ENCODE measurements at regions not wholly inside any gene's neighbourhood (a gene's known extent, or its start where the extent isn't known, plus 50 kb on each side); places are given as distances from the start of the nearest gene placed in this dataset.

GRCh38 chr2:164205347-164205746 is 415.9 kb downstream of the GRB14 start:
- H3K4me3 ChIP-seq (ENCODE audit: low read depth, low read length): no peak overlapping the region
- DNase-seq (ENCODE audit: low read depth, low spot score): peak; percentile 82
- in situ Hi-C loops (cut with HindIII; ENCODE audit: low sequenced_read_pairs): no loop called here
- TF ChIP-seq CTCF (IDR thresholded peaks at IDR 0.05; ENCODE audit: low read depth, low read length): no peak

GRCh38 chr2:164203131-164203530 is 418.2 kb downstream of the GRB14 start:
- no peak for TF ChIP-seq CTCF (IDR thresholded peaks at IDR 0.05; ENCODE audit: low read depth, low read length)
- no peak for DNase-seq (ENCODE audit: low read depth, low spot score)
- in situ Hi-C loops (cut with HindIII; ENCODE audit: low sequenced_read_pairs): no loop called here
- no peak overlapping the region for H3K4me3 ChIP-seq (ENCODE audit: low read depth, low read length)

- TF ChIP-seq CTCF (IDR thresholded peaks at IDR 0.05; ENCODE audit: low read depth, low read length): no peak
- DNase-seq (ENCODE audit: low read depth, low spot score): no peak
- in situ Hi-C loops (cut with HindIII; ENCODE audit: low sequenced_read_pairs): no loop called here
- H3K4me3 ChIP-seq (ENCODE audit: low read depth, low read length): no peak overlapping the region
These were observed 423.0 kb downstream of the GRB14 start for GRCh38 chr2:164198256-164198655.

GRCh38 chr2:164190700-164191099 is 430.6 kb downstream of the GRB14 start:
- no peak overlapping the region for H3K4me3 ChIP-seq (ENCODE audit: low read depth, low read length)
- in situ Hi-C loops (cut with HindIII; ENCODE audit: low sequenced_read_pairs): no loop called here
- DNase-seq (ENCODE audit: low read depth, low spot score): no peak
- TF ChIP-seq CTCF (IDR thresholded peaks at IDR 0.05; ENCODE audit: low read depth, low read length): no peak

- in situ Hi-C loops (cut with HindIII; ENCODE audit: low sequenced_read_pairs): no loop called here
- H3K4me3 ChIP-seq (ENCODE audit: low read depth, low read length): no peak overlapping the region
- no peak for DNase-seq (ENCODE audit: low read depth, low spot score)
- no peak for TF ChIP-seq CTCF (IDR thresholded peaks at IDR 0.05; ENCODE audit: low read depth, low read length)
These were observed 431.4 kb downstream of the GRB14 start for GRCh38 chr2:164189851-164190250.

- in situ Hi-C loops (cut with HindIII; ENCODE audit: low sequenced_read_pairs): no loop called here
- DNase-seq (ENCODE audit: low read depth, low spot score): no peak
- H3K4me3 ChIP-seq (ENCODE audit: low read depth, low read length): no peak overlapping the region
- TF ChIP-seq CTCF (IDR thresholded peaks at IDR 0.05; ENCODE audit: low read depth, low read length): no peak
These were observed 434.2 kb downstream of the GRB14 start for GRCh38 chr2:164187121-164187520.

- TF ChIP-seq CTCF (IDR thresholded peaks at IDR 0.05; ENCODE audit: low read depth, low read length): no peak
- no peak for DNase-seq (ENCODE audit: low read depth, low spot score)
- in situ Hi-C loops (cut with HindIII; ENCODE audit: low sequenced_read_pairs): no loop called here
These were observed 434.7 kb downstream of the GRB14 start for GRCh38 chr2:164186591-164186990.

More at GRCh38 chr2:164186591-164186990, 434.7 kb downstream of the GRB14 start:
- no peak overlapping the region for H3K4me3 ChIP-seq (ENCODE audit: low read depth, low read length)
